GM20000 (cell line): ENCODE measurements at regions not wholly inside any gene's neighbourhood (a gene's known extent, or its start where the extent isn't known, plus 50 kb on each side); places are given as distances from the start of the nearest gene placed in this dataset.

ENCODE experiments used
- DNase-seq: peaks from one replicate; pipeline ENCODE4 v3.0.0; 2012; ENCODE audit warnings: low spot score
- CTCF ChIP-seq: IDR thresholded peaks from 2 replicates; pipeline ENCODE4 v1.5.1; 2012; ENCODE audit warnings: mild to moderate bottlenecking, control low read depth; ENCODE audit errors: extremely low read depth, missing control alignments

- TF ChIP-seq CTCF: no peak
- DNase-seq: no peak
These were observed 344.9 kb upstream of the B3GAT1 start for GRCh38 chr11:134756811-134757540.

- no peak for DNase-seq
- TF ChIP-seq CTCF: no peak
These were observed 343.5 kb upstream of the B3GAT1 start for GRCh38 chr11:134755535-134755934.

GRCh38 chr11:134754521-134755198 lies 342.6 kb upstream of the B3GAT1 start:
- no peak for TF ChIP-seq CTCF
- no peak for DNase-seq

- no peak for TF ChIP-seq CTCF
These were observed 341.9 kb upstream of the B3GAT1 start for GRCh38 chr11:134753771-134754520.

GRCh38 chr11:134752964-134753770 lies 341.1 kb upstream of the B3GAT1 start:
- TF ChIP-seq CTCF: no peak
- DNase-seq: no peak

More at GRCh38 chr11:134753771-134754520, 341.9 kb upstream of the B3GAT1 start:
- no peak for DNase-seq

- no peak for DNase-seq
- TF ChIP-seq CTCF: no peak
These were observed 340.5 kb upstream of the B3GAT1 start for GRCh38 chr11:134752526-134752925.
